WTC11 (cell line): ENCODE measurements at regions not wholly inside any gene's neighbourhood (a gene's known extent, or its start where the extent isn't known, plus 50 kb on each side); places are given as distances from the start of the nearest gene placed in this dataset.

Experiments
- ATAC-seq: fragments of 200-7000 bp; cut with Tn5 transposase; 2 replicates; pipeline ENCODE4 v1.10.0; 2021; ENCODE audit warnings: mild to moderate bottlenecking, moderate library complexity
- CTCF ChIA-PET: fragments of 300-600 bp; sonication (Branson Sonifier 250); formaldehyde crosslinking; loops from one replicate; lab custom pipeline; 2021; ENCODE audit warnings: antibody characterized with exemption; lab: Charles Lee
- POLR2A ChIA-PET: fragments of 350-600 bp; sonication (Branson Sonifier 250); formaldehyde crosslinking; loops from one replicate; lab custom pipeline; 2021; ENCODE audit warnings: antibody characterized with exemption; lab: Charles Lee
- DNase-seq: peaks from one replicate; pipeline ENCODE4 v3.0.0; 2021; ENCODE audit warnings: low spot score
- H3K27ac Mint-ChIP-seq: 2 replicates; pipeline ENCODE4 v1.8.0; 2021; ENCODE audit warnings: mixed read lengths
- H3K27me3 Mint-ChIP-seq: 2 replicates; pipeline ENCODE4 v1.8.0; 2021; ENCODE audit warnings: low read depth, mild to moderate bottlenecking, moderate library complexity, mixed read lengths
- H3K36me3 Mint-ChIP-seq: 2 replicates; pipeline ENCODE4 v1.8.0; 2021; ENCODE audit warnings: mixed read lengths
- H3K4me1 Mint-ChIP-seq: 2 replicates; pipeline ENCODE4 v1.8.0; 2022; ENCODE audit warnings: mixed read lengths
- H3K4me3 Mint-ChIP-seq: 2 replicates; pipeline ENCODE4 v1.8.0; 2021; ENCODE audit warnings: mild to moderate bottlenecking, moderate library complexity, mixed read lengths
- H3K9me3 Mint-ChIP-seq: 2 replicates; pipeline ENCODE4 v1.8.0; 2021; ENCODE audit warnings: mixed read lengths
- ARID4B ChIP-seq: sonication (generic); formaldehyde crosslinking; IDR thresholded peaks from 2 replicates; pipeline ENCODE4 v1.8.0; 2023; ENCODE audit warnings: missing genetic modification reagents, mild to moderate bottlenecking, borderline replicate concordance
- ATF3 ChIP-seq: sonication (generic); formaldehyde crosslinking; conservative IDR thresholded peaks from 2 replicates; pipeline ENCODE4 v1.8.1; 2022; ENCODE audit warnings: mild to moderate bottlenecking, missing genetic modification reagents
- CBFB ChIP-seq: sonication (generic); formaldehyde crosslinking; IDR thresholded peaks from 2 replicates; pipeline ENCODE4 v1.8.1; 2022; ENCODE audit warnings: mild to moderate bottlenecking, low read depth, missing genetic modification reagents
- EMX1 ChIP-seq: fragments of 250-450 bp; sonication (Bioruptor Pico); IDR thresholded peaks from 2 replicates; pipeline ENCODE4 v1.8.0; 2021; ENCODE audit warnings: mild to moderate bottlenecking
- FOXJ3 ChIP-seq: sonication (generic); formaldehyde crosslinking; IDR thresholded peaks from 2 replicates; pipeline ENCODE4 v1.9.0; 2021; ENCODE audit warnings: missing genetic modification reagents, mild to moderate bottlenecking, borderline replicate concordance
- FOXP4 ChIP-seq: sonication (generic); formaldehyde crosslinking; IDR thresholded peaks from 2 replicates; pipeline ENCODE4 v1.8.0; 2022; ENCODE audit warnings: mild to moderate bottlenecking, missing genetic modification reagents
- HMGXB4 ChIP-seq: sonication (generic); formaldehyde crosslinking; IDR thresholded peaks from 2 replicates; pipeline ENCODE4 v1.8.1; 2023; ENCODE audit warnings: mild to moderate bottlenecking, moderate library complexity, missing genetic modification reagents
- IRF1 ChIP-seq: sonication (generic); formaldehyde crosslinking; IDR thresholded peaks from 2 replicates; pipeline ENCODE4 v1.8.0; 2023; ENCODE audit warnings: missing genetic modification reagents
- JAZF1 ChIP-seq: fragments of 250-450 bp; sonication (Bioruptor Pico); IDR thresholded peaks from 2 replicates; pipeline ENCODE4 v1.9.0; 2021; ENCODE audit warnings: moderate library complexity, mild to moderate bottlenecking, inconsistent platforms
- NFATC4 ChIP-seq: fragments of 250-450 bp; sonication (Bioruptor Pico); IDR thresholded peaks from 2 replicates; pipeline ENCODE4 v1.9.0; 2021; ENCODE audit warnings: mild to moderate bottlenecking
- PRRX2 ChIP-seq: fragments of 250-450 bp; sonication (Bioruptor Pico); IDR thresholded peaks from 2 replicates; pipeline ENCODE4 v1.8.0; 2021; ENCODE audit warnings: mild to moderate bottlenecking
- RORB ChIP-seq: fragments of 250-450 bp; sonication (Bioruptor Pico); IDR thresholded peaks from 2 replicates; pipeline ENCODE4 v1.9.0; 2021; ENCODE audit warnings: mild to moderate bottlenecking
- SMAD3 ChIP-seq: sonication (generic); formaldehyde crosslinking; IDR thresholded peaks from 2 replicates; pipeline ENCODE4 v1.8.0; 2022; ENCODE audit warnings: missing genetic modification reagents, mild to moderate bottlenecking, borderline replicate concordance
- SP1 ChIP-seq: sonication (generic); formaldehyde crosslinking; conservative IDR thresholded peaks from 2 replicates; pipeline ENCODE4 v1.8.1; 2022; ENCODE audit warnings: missing genetic modification reagents
- TEAD1 ChIP-seq: sonication (generic); formaldehyde crosslinking; IDR thresholded peaks from 2 replicates; pipeline ENCODE4 v1.8.0; 2022; ENCODE audit warnings: mild to moderate bottlenecking, missing genetic modification reagents
- ZBTB43 ChIP-seq: sonication (generic); formaldehyde crosslinking; IDR thresholded peaks from 2 replicates; pipeline ENCODE4 v1.8.1; 2023; ENCODE audit warnings: mild to moderate bottlenecking, missing genetic modification reagents
- ZMAT4 ChIP-seq: fragments of 250-450 bp; sonication (Bioruptor Pico); IDR thresholded peaks from 2 replicates; pipeline ENCODE4 v1.9.0; 2021; ENCODE audit warnings: mild to moderate bottlenecking
- ZNF219 ChIP-seq: sonication (generic); formaldehyde crosslinking; IDR thresholded peaks from 2 replicates; pipeline ENCODE4 v1.8.0; 2023; ENCODE audit warnings: missing genetic modification reagents, mild to moderate bottlenecking, borderline replicate concordance
- ZNF232 ChIP-seq: sonication (generic); formaldehyde crosslinking; IDR thresholded peaks from 2 replicates; pipeline ENCODE4 v1.8.0; 2022; ENCODE audit warnings: mild to moderate bottlenecking, missing genetic modification reagents
- ZNF317 ChIP-seq: sonication (generic); formaldehyde crosslinking; IDR thresholded peaks from 2 replicates; pipeline ENCODE4 v1.8.1; 2023; ENCODE audit warnings: low read depth, mild to moderate bottlenecking, moderate library complexity, missing genetic modification reagents, borderline replicate concordance

GRCh38 chr7:68317476-68317875 lies 1280.8 kb upstream of the AUTS2 start:
- H3K27me3 Mint-ChIP-seq: no peaks in the 10 kb centered on the region; the same call in 1 of the 2 replicates
- CTCF ChIA-PET: no interaction called here
- TF ChIP-seq FOXJ3 (CRISPR knock-in tag) (no peak), CBFB (no peak), JAZF1 (CRISPR knock-in tag) (no peak), ARID4B (CRISPR knock-in tag) (no peak), NFATC4 (no peak), FOXP4 (no peak), IRF1 (CRISPR knock-in tag) (no peak), ZNF317 (CRISPR knock-in tag) (no peak), ZBTB43 (CRISPR knock-in tag) (no peak), RORB (CRISPR knock-in tag) (no peak), ZMAT4 (CRISPR knock-in tag) (no peak)
- TF ChIP-seq, all 79 proteins: peak for 0

GRCh38 chr7:68319061-68319460 lies 1279.2 kb upstream of the AUTS2 start:
- ATAC-seq (no peak), DNase-seq (no peak)
- CTCF ChIA-PET: interaction anchor here (1.4 kb wide), 1 partner anchor 142 kb away, joined by 4 read pairs; no protein-coding TSS in a partner anchor
- Mint-ChIP-seq H3K27ac (no peak overlapping the region), H3K4me3 (no peak overlapping the region), H3K9me3 (peaks cover 9% of the 10 kb centered on the region), H3K36me3 (peaks cover 11% of the 10 kb centered on the region), H3K27me3 (no peaks in the 10 kb centered on the region; the same call in 1 of the 2 replicates), H3K4me1 (peaks cover 15% of the 10 kb centered on the region)
- POLR2A ChIA-PET: interaction anchor here (0.5 kb wide), 1 partner anchor 109 kb away, joined by 3 read pairs; no protein-coding TSS in a partner anchor
- no peak for TF ChIP-seq CBFB
- no peak for TF ChIP-seq ZBTB43 (CRISPR knock-in tag)
- no peak for TF ChIP-seq NFATC4
- no peak for TF ChIP-seq ZNF232 (CRISPR knock-in tag)
- no peak for TF ChIP-seq TEAD1 (CRISPR knock-in tag)
- TF ChIP-seq FOXP4: no peak
- no peak for TF ChIP-seq HMGXB4 (CRISPR knock-in tag)
- TF ChIP-seq EMX1: no peak
- no peak for TF ChIP-seq SP1 (CRISPR knock-in tag)
- TF ChIP-seq SMAD3: no peak
- TF ChIP-seq ZNF219 (CRISPR knock-in tag): no peak
- TF ChIP-seq PRRX2 (CRISPR knock-in tag): no peak
- TF ChIP-seq ATF3: no peak

More at GRCh38 chr7:68317476-68317875, 1280.8 kb upstream of the AUTS2 start:
- peaks cover 20% of the 10 kb centered on the region for H3K4me1 Mint-ChIP-seq
- ATAC-seq (no peak), DNase-seq (no peak)
- no peak overlapping the region for H3K27ac Mint-ChIP-seq
- no peak overlapping the region for H3K4me3 Mint-ChIP-seq
- POLR2A ChIA-PET: no interaction called here
- H3K36me3 Mint-ChIP-seq: peaks cover 11% of the 10 kb centered on the region
- H3K9me3 Mint-ChIP-seq: peaks cover 9% of the 10 kb centered on the region
